WI38 (cell line): ENCODE measurements at regions not wholly inside any gene's neighbourhood (a gene's known extent, or its start where the extent isn't known, plus 50 kb on each side); places are given as distances from the start of the nearest gene placed in this dataset.
"Not testable (repeated sequence)": the region's sequence is repeated elsewhere in the genome, so short reads cannot be mapped to it uniquely, and the experiment has no call there.

Experiments used
- H3K4me3 ChIP-seq: 2 replicates; pipeline ENCODE4 v1.5.1; 2011; ENCODE audit warnings: low read depth, mild to moderate bottlenecking, control low read depth, low read length
- CTCF ChIP-seq: IDR thresholded peaks from 2 replicates; pipeline ENCODE4 v1.5.1; 2012; ENCODE audit warnings: low read depth, mild to moderate bottlenecking, control low read depth, low read length

- no peak for TF ChIP-seq CTCF
- H3K4me3 ChIP-seq, result no peak overlapping the region
Measured at GRCh38 chr15:79160211-79160610, 69.6 kb upstream of the RASGRF1 start.

GRCh38 chr15:79157631-79158592, 67.3 kb upstream of the RASGRF1 start:
- no peak for TF ChIP-seq CTCF
- H3K4me3 ChIP-seq, result no peak overlapping the region

GRCh38 chr15:79156704-79157375, 66.3 kb upstream of the RASGRF1 start:
- no peak overlapping the region for H3K4me3 ChIP-seq
- TF ChIP-seq CTCF, result no peak

- no peak overlapping the region for H3K4me3 ChIP-seq
- TF ChIP-seq CTCF, result no peak
Measured at GRCh38 chr15:79154483-79155135, 64.0 kb upstream of the RASGRF1 start.

- not testable (repeated sequence) for H3K4me3 ChIP-seq
Measured at GRCh38 chr15:79144290-79144689, 53.7 kb upstream of the RASGRF1 start.

GRCh38 chr15:79140846-79141570, 50.4 kb upstream of the RASGRF1 start:
- TF ChIP-seq CTCF, result no peak
- H3K4me3 ChIP-seq, result no peak overlapping the region
